Prostate gland (tissue), 2 donors: ENCODE measurements at regions not wholly inside any gene's neighbourhood (a gene's known extent, or its start where the extent isn't known, plus 50 kb on each side); places are given as distances from the start of the nearest gene placed in this dataset.

ENCODE experiments used
- DNase-seq: peaks from one replicate; pipeline ENCODE4 v3.0.0-alpha.2; 2019; ENCODE audit warnings: low spot score
- H3K27ac ChIP-seq, 2 donors: fragments of 200-600 bp; sonication (generic); 2 replicates each; pipeline ENCODE4 v1.5.1; 2017 to 2019
- H3K27me3 ChIP-seq: fragments of 200-600 bp; sonication (generic); replicated peaks from 2 replicates; pipeline ENCODE4 v1.5.1; 2019; ENCODE audit not compliant: insufficient read depth
- H3K36me3 ChIP-seq, 2 donors: fragments of 200-600 bp; sonication (generic); 1 replicate in 1 of 2; 2 replicates in 1 of 2; pipeline versions ENCODE4 v1.5.1 to v1.8.1; 2017 to 2019
- H3K4me1 ChIP-seq: fragments of 200-600 bp; sonication (generic); replicated peaks from 2 replicates; pipeline ENCODE4 v1.5.1; 2019
- H3K4me3 ChIP-seq, 2 donors: fragments of 200-600 bp; sonication (generic); 2 replicates each; pipeline ENCODE4 v1.5.1; 2017 to 2019
- H3K9me3 ChIP-seq: fragments of 200-600 bp; sonication (generic); 2 replicates; pipeline ENCODE4 v1.5.1; 2017
- CTCF ChIP-seq, 4 experiments: fragments of 200-600 bp in 2 of 4; fragments of 450-650 bp in 2 of 4; sonication (generic) in 2 of 4; IDR thresholded peaks; 1 replicate in 3 of 4; 2 replicates in 1 of 4; pipeline ENCODE4 v1.5.1; 2016 to 2019; ENCODE audit warnings: antibody characterized with exemption in 4 of 4, mild to moderate bottlenecking in 2 of 4, moderate library complexity in 2 of 4
- POLR2A ChIP-seq: fragments of 450-650 bp; IDR thresholded peaks from one replicate; pipeline ENCODE4 v1.6.1; 2016; ENCODE audit warnings: antibody characterized with exemption, mild to moderate bottlenecking
- POLR2AphosphoS5 ChIP-seq: sonication (generic); formaldehyde crosslinking; IDR thresholded peaks from one replicate; pipeline ENCODE4 v1.6.1; 2017; ENCODE audit warnings: antibody characterized with exemption
- WGBS: methylation state at CpG from one replicate; pipeline ENCODE4 v1.1.5; 2018; 5-methylcytosine and 5-hydroxymethylcytosine counted together
- intact Hi-C: fragments of 100-400 bp; cut with DNase I; formaldehyde crosslinking; loops from one replicate; pipeline ENCODE4 v1.14.2; 2022

- no peak overlapping the region for H3K27ac ChIP-seq
- no peaks in the 10 kb centered on the region for H3K27me3 ChIP-seq
- H3K9me3 ChIP-seq = no peaks in the 10 kb centered on the region
- TF ChIP-seq CTCF (IDR thresholded peaks at IDR 0.05) (no peak), POLR2A (no peak), POLR2AphosphoS5 (no peak)
- intact Hi-C loops = no loop called here
- no peak overlapping the region for H3K4me3 ChIP-seq
- WGBS = 71% methylated on average over 1 of the region's 1 CpG
- H3K4me1 ChIP-seq = peaks cover 4% of the 10 kb centered on the region
- DNase-seq = no peak
- no peaks in the 10 kb centered on the region for H3K36me3 ChIP-seq
These were observed 120.9 kb downstream of the OLIG3 start for GRCh38 chr6:137373296-137373695.

- TF ChIP-seq POLR2A (no peak), CTCF (IDR thresholded peaks at IDR 0.05) (no peak), POLR2AphosphoS5 (no peak)
- WGBS = 78% methylated on average over 2 of the region's 2 CpGs
- Histone ChIP-seq H3K27ac (no peak overlapping the region), H3K27me3 (no peaks in the 10 kb centered on the region), H3K36me3 (no peaks in the 10 kb centered on the region), H3K4me3 (no peak overlapping the region), H3K4me1 (peaks cover 4% of the 10 kb centered on the region), H3K9me3 (no peaks in the 10 kb centered on the region)
- no peak for DNase-seq
- intact Hi-C loops = no loop called here
These were observed 121.7 kb downstream of the OLIG3 start for GRCh38 chr6:137372532-137372931.

- TF ChIP-seq POLR2AphosphoS5 (peak; percentile 74), POLR2A (no peak)
- Histone ChIP-seq H3K36me3 (no peaks in the 10 kb centered on the region), H3K4me1 (peaks cover 4% of the 10 kb centered on the region), H3K9me3 (no peaks in the 10 kb centered on the region), H3K27me3 (no peaks in the 10 kb centered on the region), H3K27ac (peak overlapping the region in 1 of 2 donors; percentile 47), H3K4me3 (no peak overlapping the region)
- intact Hi-C loops = no loop called here
- peak; percentile 54 for DNase-seq
- WGBS = 47% methylated on average over 4 of the region's 4 CpGs
These were observed 122.6 kb downstream of the OLIG3 start for GRCh38 chr6:137371634-137372016.

- intact Hi-C loops = no loop called here
- H3K4me3 ChIP-seq = no peak overlapping the region
- H3K27ac ChIP-seq = peak overlapping the region in 1 of 2 donors; percentile 47
- no peaks in the 10 kb centered on the region for H3K9me3 ChIP-seq
- 67% methylated on average over 2 of the region's 2 CpGs for WGBS
- no peak for TF ChIP-seq POLR2AphosphoS5
- TF ChIP-seq CTCF (IDR thresholded peaks at IDR 0.05) = no peak
- TF ChIP-seq POLR2A = no peak
- no peaks in the 10 kb centered on the region for H3K36me3 ChIP-seq
- peaks cover 4% of the 10 kb centered on the region for H3K4me1 ChIP-seq
- H3K27me3 ChIP-seq = no peaks in the 10 kb centered on the region
- no peak for DNase-seq
These were observed 123.1 kb downstream of the OLIG3 start for GRCh38 chr6:137370871-137371633.

GRCh38 chr6:137369136-137369535 lies 125.1 kb downstream of the OLIG3 start:
- Histone ChIP-seq H3K36me3 (no peaks in the 10 kb centered on the region), H3K4me1 (peaks cover 4% of the 10 kb centered on the region), H3K27ac (no peak overlapping the region), H3K9me3 (no peaks in the 10 kb centered on the region), H3K27me3 (no peaks in the 10 kb centered on the region), H3K4me3 (no peak overlapping the region)
- intact Hi-C loops = no loop called here
- 67% methylated on average over 1 of the region's 1 CpG for WGBS
- TF ChIP-seq POLR2A = no peak
- no peak for TF ChIP-seq POLR2AphosphoS5
- TF ChIP-seq CTCF (IDR thresholded peaks at IDR 0.05) = no peak
- no peak for DNase-seq
